ENCODE measurements at regions not wholly inside any gene's neighbourhood (a gene's known extent, or its start where the extent isn't known, plus 50 kb on each side); places are given as distances from the start of the nearest gene placed in this dataset.

DNA sequence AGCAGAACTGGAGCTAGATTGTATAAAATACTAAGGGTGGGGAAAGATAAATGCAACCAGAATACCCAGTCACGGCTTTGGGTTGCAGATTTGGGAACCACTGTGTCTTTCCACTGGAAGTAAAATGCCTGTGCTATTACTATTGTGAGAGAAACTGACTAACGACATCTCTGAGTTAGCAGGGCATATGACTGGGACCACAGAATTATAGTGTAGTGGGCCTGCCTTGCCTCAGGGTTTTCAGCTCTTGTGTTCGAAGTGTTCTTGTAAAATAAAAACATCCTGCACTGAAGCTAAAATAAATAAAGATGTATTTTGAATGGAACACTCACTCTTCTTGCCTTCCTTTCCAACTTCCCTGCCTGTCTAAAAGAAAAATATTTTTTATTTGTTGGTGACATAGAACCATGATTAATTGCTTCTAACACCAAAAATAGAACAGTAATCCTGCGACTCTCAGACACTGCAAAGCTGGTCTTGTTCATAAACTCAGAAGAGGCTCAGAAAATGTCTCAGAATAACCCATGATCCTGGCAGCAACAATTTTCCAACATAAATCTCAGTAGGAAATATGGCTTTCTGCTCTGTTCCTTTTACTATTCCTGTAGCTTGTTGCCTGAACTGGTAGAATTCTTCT lies 104.2 kb downstream of the FAM47B start:
- H2AFZ ChIP-seq (ENCODE audit: low read length), result no peak overlapping the region
- H3K9me3 ChIP-seq (ENCODE audit: low read length), result no peaks in the 10 kb centered on the region; the same call in 1 of the 2 replicates
- TF ChIP-seq MYNN (CRISPR knock-in tag; IDR thresholded peaks at IDR 0.05; ENCODE audit: low read depth) (no peak), ZNF776 (CRISPR knock-in tag; IDR thresholded peaks at IDR 0.05) (no peak), ZSCAN20 (CRISPR knock-in tag; IDR thresholded peaks at IDR 0.05; ENCODE audit: borderline replicate concordance) (no peak), ZNF678 (CRISPR knock-in tag; IDR thresholded peaks at IDR 0.05) (no peak)
- TF ChIP-seq, protein P1, sequence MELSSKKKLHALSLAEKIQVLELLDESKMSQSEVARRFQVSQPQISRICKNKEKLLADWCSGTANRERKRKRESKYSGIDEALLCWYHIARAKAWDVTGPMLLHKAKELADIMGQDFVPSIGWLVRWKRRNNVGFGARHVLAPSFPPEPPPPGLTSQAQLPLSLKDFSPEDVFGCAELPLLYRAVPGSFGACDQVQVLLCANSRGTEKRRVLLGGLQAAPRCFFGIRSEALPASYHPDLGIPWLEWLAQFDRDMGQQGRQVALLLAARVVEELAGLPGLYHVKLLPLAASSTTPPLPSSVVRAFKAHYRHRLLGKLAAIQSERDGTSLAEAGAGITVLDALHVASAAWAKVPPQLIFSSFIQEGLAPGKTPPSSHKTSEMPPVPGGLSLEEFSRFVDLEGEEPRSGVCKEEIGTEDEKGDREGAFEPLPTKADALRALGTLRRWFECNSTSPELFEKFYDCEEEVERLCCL (CRISPR knock-in tag; IDR thresholded peaks at IDR 0.05; ENCODE audit: borderline replicate concordance), result no peak
- POLR2A ChIA-PET, result no interaction called here
- H3K36me3 ChIP-seq (replicated peaks in 1 of 2; ENCODE audit: control insufficient read depth in 1 of 2, insufficient read depth in 2 of 2, low read length in 2 of 2), result no peaks in the 10 kb centered on the region
- no peak overlapping the region for H3K4me3 ChIP-seq (replicated peaks in 1 of 3; ENCODE audit: insufficient read depth in 1 of 3, low read depth in 2 of 3, low read length in 3 of 3)
- H3K27ac ChIP-seq (ENCODE audit: extremely low read length, insufficient read depth, low read length), result no peak overlapping the region
- no peak overlapping the region for H3K9ac ChIP-seq (ENCODE audit: insufficient read depth, low read depth, low read length)
- FAIRE-seq, result no peak
- H3K27me3 ChIP-seq (ENCODE audit: control insufficient read depth in 1 of 2, insufficient read depth in 2 of 2, low read length in 2 of 2), result no peaks in the 10 kb centered on the region
- CTCF ChIA-PET (ENCODE audit: low intra/inter-chr PET ratio, low total read pairs), result no interaction called here
- WGBS (ENCODE audit: low lambda C conversion rate), result 3% methylated on average over 4 of the region's 4 CpGs
- BruUV-seq (replicated peaks), result no TSS peak
- H3K79me2 ChIP-seq (ENCODE audit: insufficient read depth, low read length), result no peaks in the 10 kb centered on the region
- in situ Hi-C loops (cut with HindIII; ENCODE audit: extremely low pct_ligation_motif_present, low pct_unique_long_range_greater_than_20kb) (no loop called here), intact Hi-C loops (cut with micrococcal nuclease; ENCODE audit: unreplicated experiment) (no loop called here)
- H3K4me2 ChIP-seq (ENCODE audit: low read depth, low read length), result no peak overlapping the region
- no peak for DNase-seq (ENCODE audit: low spot score)
- no peak for ATAC-seq
- H4K20me1 ChIP-seq (ENCODE audit: insufficient read depth, low read length), result no peaks in the 10 kb centered on the region
- no peaks in the 10 kb centered on the region for H3K4me1 ChIP-seq (ENCODE audit: insufficient read depth, low read length)

DNA sequence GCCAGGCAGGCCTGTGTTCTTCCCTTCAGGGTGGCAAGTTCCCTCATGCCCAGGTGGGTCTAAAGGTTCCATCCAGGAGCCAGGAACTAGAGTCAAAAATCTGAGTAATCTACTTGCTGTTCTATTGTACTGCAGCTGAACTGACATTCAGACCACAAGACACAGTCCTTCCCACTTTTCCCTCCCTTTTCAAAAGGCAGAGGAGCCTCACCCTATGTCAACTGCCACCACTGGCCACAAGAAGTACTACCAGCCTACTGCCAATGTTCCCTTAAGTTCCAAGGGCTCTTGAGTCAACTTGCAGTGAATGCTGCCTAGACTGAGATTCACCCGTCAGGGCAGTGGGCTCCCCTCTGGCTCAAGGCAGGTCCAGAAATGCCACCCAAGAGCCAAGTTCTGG lies 133.5 kb downstream of the FAM47B start:
- H3K79me2 ChIP-seq (ENCODE audit: insufficient read depth, low read length), result no peaks in the 10 kb centered on the region
- H2AFZ ChIP-seq (ENCODE audit: low read length), result no peak overlapping the region
- no peak overlapping the region for H3K4me3 ChIP-seq (replicated peaks in 1 of 3; ENCODE audit: insufficient read depth in 1 of 3, low read depth in 2 of 3, low read length in 3 of 3)
- H3K4me2 ChIP-seq (ENCODE audit: low read depth, low read length), result no peak overlapping the region
- in situ Hi-C loops (cut with HindIII; ENCODE audit: extremely low pct_ligation_motif_present, low pct_unique_long_range_greater_than_20kb), result no loop called here
- POLR2A ChIA-PET, result no interaction called here
- intact Hi-C loops (cut with micrococcal nuclease; ENCODE audit: unreplicated experiment), result no loop called here
- DNase-seq (ENCODE audit: low spot score) (no peak), ATAC-seq (no peak), FAIRE-seq (no peak)
- no TSS peak for BruUV-seq (replicated peaks)
- H4K20me1 ChIP-seq (ENCODE audit: insufficient read depth, low read length), result no peaks in the 10 kb centered on the region
- H3K27me3 ChIP-seq (ENCODE audit: control insufficient read depth in 1 of 2, insufficient read depth in 2 of 2, low read length in 2 of 2), result no peaks in the 10 kb centered on the region
- no peak overlapping the region for H3K27ac ChIP-seq (ENCODE audit: extremely low read length, insufficient read depth, low read length)
- peaks cover 42% of the 10 kb centered on the region for H3K9me3 ChIP-seq (ENCODE audit: low read length)
- no peaks in the 10 kb centered on the region for H3K4me1 ChIP-seq (ENCODE audit: insufficient read depth, low read length)
- no peaks in the 10 kb centered on the region for H3K36me3 ChIP-seq (replicated peaks in 1 of 2; ENCODE audit: control insufficient read depth in 1 of 2, insufficient read depth in 2 of 2, low read length in 2 of 2)
- no CpG with 5 or more reads among the region's 1 CpG for WGBS (ENCODE audit: low lambda C conversion rate)
- CTCF ChIA-PET (ENCODE audit: low intra/inter-chr PET ratio, low total read pairs), result no interaction called here
- no peak overlapping the region for H3K9ac ChIP-seq (ENCODE audit: insufficient read depth, low read depth, low read length)
- no peak for TF ChIP-seq ZNF180 (CRISPR knock-in tag; IDR thresholded peaks at IDR 0.05; ENCODE audit: borderline replicate concordance, low read depth)
- TF ChIP-seq NFRKB (IDR thresholded peaks at IDR 0.05), result no peak
- TF ChIP-seq, protein P2, sequence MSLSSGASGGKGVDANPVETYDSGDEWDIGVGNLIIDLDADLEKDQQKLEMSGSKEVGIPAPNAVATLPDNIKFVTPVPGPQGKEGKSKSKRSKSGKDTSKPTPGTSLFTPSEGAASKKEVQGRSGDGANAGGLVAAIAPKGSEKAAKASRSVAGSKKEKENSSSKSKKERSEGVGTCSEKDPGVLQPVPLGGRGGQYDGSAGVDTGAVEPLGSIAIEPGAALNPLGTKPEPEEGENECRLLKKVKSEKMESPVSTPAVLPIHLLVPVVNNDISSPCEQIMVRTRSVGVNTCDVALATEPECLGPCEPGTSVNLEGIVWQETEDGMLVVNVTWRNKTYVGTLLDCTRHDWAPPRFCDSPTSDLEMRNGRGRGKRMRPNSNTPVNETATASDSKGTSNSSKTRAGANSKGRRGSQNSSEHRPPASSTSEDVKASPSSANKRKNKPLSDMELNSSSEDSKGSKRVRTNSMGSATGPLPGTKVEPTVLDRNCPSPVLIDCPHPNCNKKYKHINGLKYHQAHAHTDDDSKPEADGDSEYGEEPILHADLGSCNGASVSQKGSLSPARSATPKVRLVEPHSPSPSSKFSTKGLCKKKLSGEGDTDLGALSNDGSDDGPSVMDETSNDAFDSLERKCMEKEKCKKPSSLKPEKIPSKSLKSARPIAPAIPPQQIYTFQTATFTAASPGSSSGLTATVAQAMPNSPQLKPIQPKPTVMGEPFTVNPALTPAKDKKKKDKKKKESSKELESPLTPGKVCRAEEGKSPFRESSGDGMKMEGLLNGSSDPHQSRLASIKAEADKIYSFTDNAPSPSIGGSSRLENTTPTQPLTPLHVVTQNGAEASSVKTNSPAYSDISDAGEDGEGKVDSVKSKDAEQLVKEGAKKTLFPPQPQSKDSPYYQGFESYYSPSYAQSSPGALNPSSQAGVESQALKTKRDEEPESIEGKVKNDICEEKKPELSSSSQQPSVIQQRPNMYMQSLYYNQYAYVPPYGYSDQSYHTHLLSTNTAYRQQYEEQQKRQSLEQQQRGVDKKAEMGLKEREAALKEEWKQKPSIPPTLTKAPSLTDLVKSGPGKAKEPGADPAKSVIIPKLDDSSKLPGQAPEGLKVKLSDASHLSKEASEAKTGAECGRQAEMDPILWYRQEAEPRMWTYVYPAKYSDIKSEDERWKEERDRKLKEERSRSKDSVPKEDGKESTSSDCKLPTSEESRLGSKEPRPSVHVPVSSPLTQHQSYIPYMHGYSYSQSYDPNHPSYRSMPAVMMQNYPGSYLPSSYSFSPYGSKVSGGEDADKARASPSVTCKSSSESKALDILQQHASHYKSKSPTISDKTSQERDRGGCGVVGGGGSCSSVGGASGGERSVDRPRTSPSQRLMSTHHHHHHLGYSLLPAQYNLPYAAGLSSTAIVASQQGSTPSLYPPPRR (CRISPR knock-in tag; IDR thresholded peaks at IDR 0.05; ENCODE audit: borderline replicate concordance), result no peak
- no peak for TF ChIP-seq TCF7L2 (IDR thresholded peaks at IDR 0.05; ENCODE audit: low read depth, low read length)
- TF ChIP-seq ARNTL (CRISPR knock-in tag; IDR thresholded peaks at IDR 0.05), result no peak
- no peak for TF ChIP-seq RFX3 (CRISPR knock-in tag; IDR thresholded peaks at IDR 0.05)
- TF ChIP-seq, protein P3, sequence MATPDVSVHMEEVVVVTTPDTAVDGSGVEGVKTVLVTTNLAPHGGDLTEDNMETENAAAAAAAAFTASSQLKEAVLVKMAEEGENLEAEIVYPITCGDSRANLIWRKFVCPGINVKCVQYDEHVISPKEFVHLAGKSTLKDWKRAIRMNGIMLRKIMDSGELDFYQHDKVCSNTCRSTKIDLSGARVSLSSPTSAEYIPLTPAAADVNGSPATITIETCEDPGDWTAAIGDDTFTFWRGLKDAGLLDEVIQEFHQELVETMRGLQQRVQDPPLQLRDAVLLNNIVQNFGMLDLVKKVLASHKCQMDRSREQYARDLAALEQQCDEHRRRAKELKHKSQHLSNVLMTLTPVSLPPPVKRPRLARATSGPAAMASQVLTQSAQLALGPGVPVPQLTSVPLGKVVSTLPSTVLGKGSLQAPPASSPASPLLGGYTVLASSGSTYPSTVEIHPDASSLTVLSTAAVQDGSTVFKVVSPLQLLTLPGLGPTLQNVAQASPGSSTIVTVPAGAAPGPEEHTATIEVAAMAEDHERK (CRISPR knock-in tag; IDR thresholded peaks at IDR 0.05; ENCODE audit: low read depth), result no peak

Measured in HepG2 (cell line).